ENCODE measurements at regions not wholly inside any gene's neighbourhood (a gene's known extent, or its start where the extent isn't known, plus 50 kb on each side); places are given as distances from the start of the nearest gene placed in this dataset.

- DNase-seq (ENCODE audit: low read depth) = no peak
Measured at GRCh38 chr3:87175732-87176131, 51.4 kb upstream of the CHMP2B start.

GRCh38 chr3:87173776-87174175 is 53.3 kb upstream of the CHMP2B start:
- no peak for DNase-seq (ENCODE audit: low read depth)

GRCh38 chr3:87173071-87173470 is 54.0 kb upstream of the CHMP2B start:
- DNase-seq (ENCODE audit: low read depth) = no peak

- DNase-seq (ENCODE audit: low read depth) = no peak
Measured at GRCh38 chr3:87167628-87168456, 59.3 kb upstream of the CHMP2B start.

- DNase-seq (ENCODE audit: low read depth) = no peak
Measured at GRCh38 chr3:87164245-87164644, 62.9 kb upstream of the CHMP2B start.

GRCh38 chr3:87161851-87162250 is 65.3 kb upstream of the CHMP2B start:
- no peak for DNase-seq (ENCODE audit: low read depth)

GRCh38 chr3:87161417-87161816 is 65.7 kb upstream of the CHMP2B start:
- no peak for DNase-seq (ENCODE audit: low read depth)

- DNase-seq (ENCODE audit: low read depth) = no peak
Measured at GRCh38 chr3:87161013-87161412, 66.1 kb upstream of the CHMP2B start.

GRCh38 chr3:87158823-87159222 is 68.3 kb upstream of the CHMP2B start:
- DNase-seq (ENCODE audit: low read depth) = no peak

- no peak for DNase-seq (ENCODE audit: low read depth)
Measured at GRCh38 chr3:87148020-87148419, 79.1 kb upstream of the CHMP2B start.

GRCh38 chr3:87147562-87147961 is 79.5 kb upstream of the CHMP2B start:
- DNase-seq (ENCODE audit: low read depth) = no peak

GRCh38 chr3:87145553-87145952 is 81.6 kb upstream of the CHMP2B start:
- DNase-seq (ENCODE audit: low read depth) = no peak

GRCh38 chr3:87136066-87136596 is 91.0 kb upstream of the CHMP2B start:
- DNase-seq (ENCODE audit: low read depth) = no peak

GRCh38 chr3:87135412-87135811 is 91.7 kb upstream of the CHMP2B start:
- no peak for DNase-seq (ENCODE audit: low read depth)

- DNase-seq (ENCODE audit: low read depth) = peak; percentile 6
Measured at GRCh38 chr3:87132801-87133200, 94.3 kb upstream of the CHMP2B start.

GRCh38 chr3:87128006-87128405 is 99.1 kb upstream of the CHMP2B start:
- DNase-seq (ENCODE audit: low read depth) = no peak

- DNase-seq (ENCODE audit: low read depth) = no peak
Measured at GRCh38 chr3:87127281-87127680, 99.8 kb upstream of the CHMP2B start.

GRCh38 chr3:87126321-87126720 is 100.8 kb upstream of the CHMP2B start:
- no peak for DNase-seq (ENCODE audit: low read depth)

- no peak for DNase-seq (ENCODE audit: low read depth)
Measured at GRCh38 chr3:87125116-87125515, 102.0 kb upstream of the CHMP2B start.

GRCh38 chr3:87122766-87123165 is 104.3 kb upstream of the CHMP2B start:
- no peak for DNase-seq (ENCODE audit: low read depth)

GRCh38 chr3:87121856-87122255 is 105.3 kb upstream of the CHMP2B start:
- no peak for DNase-seq (ENCODE audit: low read depth)

GRCh38 chr3:87120881-87121280 is 106.2 kb upstream of the CHMP2B start:
- DNase-seq (ENCODE audit: low read depth) = no peak

GRCh38 chr3:87120236-87120635 is 106.9 kb upstream of the CHMP2B start:
- DNase-seq (ENCODE audit: low read depth) = no peak

- DNase-seq (ENCODE audit: low read depth) = no peak
Measured at GRCh38 chr3:87109465-87109864, 117.6 kb upstream of the CHMP2B start.

All from GM04503 (cell line).